ENCODE measurements at regions not wholly inside any gene's neighbourhood (a gene's known extent, or its start where the extent isn't known, plus 50 kb on each side); places are given as distances from the start of the nearest gene placed in this dataset.

DNA sequence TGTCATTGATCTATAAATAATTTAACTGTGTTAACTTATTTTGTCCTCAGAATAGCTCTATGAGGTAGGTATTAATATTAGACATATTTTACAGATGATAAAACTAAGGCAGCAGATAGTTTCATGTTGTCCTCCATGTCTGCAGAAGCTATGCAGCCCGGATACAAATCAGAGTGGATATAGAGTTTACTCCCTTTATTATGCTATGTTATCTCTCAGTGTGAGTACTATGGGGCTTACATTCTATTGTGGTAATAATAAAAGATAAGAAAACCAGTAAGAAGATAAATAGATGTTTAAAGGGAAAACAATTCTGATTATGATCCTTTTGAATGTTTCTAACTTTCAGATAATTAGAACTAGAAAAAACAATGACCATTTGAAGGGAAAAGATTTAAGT is 979.8 kb upstream of the CITED2 start:
- H3K4me3 ChIP-seq (ENCODE audit: low read depth, low read length) = no peak overlapping the region
- DNase-seq (ENCODE audit: low read depth) = no peak
- TF ChIP-seq, protein P1, sequence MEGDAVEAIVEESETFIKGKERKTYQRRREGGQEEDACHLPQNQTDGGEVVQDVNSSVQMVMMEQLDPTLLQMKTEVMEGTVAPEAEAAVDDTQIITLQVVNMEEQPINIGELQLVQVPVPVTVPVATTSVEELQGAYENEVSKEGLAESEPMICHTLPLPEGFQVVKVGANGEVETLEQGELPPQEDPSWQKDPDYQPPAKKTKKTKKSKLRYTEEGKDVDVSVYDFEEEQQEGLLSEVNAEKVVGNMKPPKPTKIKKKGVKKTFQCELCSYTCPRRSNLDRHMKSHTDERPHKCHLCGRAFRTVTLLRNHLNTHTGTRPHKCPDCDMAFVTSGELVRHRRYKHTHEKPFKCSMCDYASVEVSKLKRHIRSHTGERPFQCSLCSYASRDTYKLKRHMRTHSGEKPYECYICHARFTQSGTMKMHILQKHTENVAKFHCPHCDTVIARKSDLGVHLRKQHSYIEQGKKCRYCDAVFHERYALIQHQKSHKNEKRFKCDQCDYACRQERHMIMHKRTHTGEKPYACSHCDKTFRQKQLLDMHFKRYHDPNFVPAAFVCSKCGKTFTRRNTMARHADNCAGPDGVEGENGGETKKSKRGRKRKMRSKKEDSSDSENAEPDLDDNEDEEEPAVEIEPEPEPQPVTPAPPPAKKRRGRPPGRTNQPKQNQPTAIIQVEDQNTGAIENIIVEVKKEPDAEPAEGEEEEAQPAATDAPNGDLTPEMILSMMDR (IDR thresholded peaks at IDR 0.05; ENCODE audit: insufficient read depth, low read length) = no peak

DNA sequence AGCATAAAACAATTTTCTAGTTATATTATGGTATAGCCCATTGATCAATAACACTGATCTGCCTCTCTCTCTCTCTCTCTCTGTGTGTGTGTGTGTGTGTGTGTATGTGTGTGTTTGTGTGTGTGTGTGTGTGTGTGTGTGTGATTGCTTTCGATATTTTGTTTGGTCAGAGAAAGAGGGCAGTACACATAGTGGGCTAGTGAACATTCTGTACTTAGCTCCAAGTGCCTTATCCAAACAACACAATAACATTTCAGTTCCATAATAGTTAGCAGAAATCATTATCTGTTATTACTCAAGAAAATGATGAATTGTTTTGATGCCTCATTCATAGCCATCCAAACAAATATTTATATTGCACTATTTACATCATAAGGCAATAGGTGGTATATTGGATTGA is 979.1 kb upstream of the CITED2 start:
- TF ChIP-seq, protein P1 (IDR thresholded peaks at IDR 0.05; ENCODE audit: insufficient read depth, low read length) = no peak
- no peak for DNase-seq (ENCODE audit: low read depth)
- H3K4me3 ChIP-seq (ENCODE audit: low read depth, low read length) = no peak overlapping the region

DNA sequence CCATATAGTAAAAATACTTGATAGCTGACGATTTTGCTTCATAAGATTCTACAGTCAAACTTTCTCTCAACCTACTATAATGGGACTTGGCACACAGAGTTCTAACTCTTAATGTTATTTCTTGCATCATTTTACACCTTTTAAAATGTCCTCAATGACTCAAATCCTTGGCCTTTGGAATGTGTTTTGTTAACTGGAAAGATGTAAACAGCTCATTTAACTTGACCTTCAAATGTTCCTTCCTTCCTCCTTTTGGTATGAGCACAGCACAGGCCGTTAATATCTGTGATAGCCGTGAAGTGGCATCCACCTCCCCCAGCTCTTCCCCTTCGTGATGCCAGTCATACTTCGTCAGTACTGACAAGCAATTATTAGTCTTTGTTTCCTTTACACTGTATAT is 972.0 kb upstream of the CITED2 start:
- TF ChIP-seq, protein P1 (IDR thresholded peaks at IDR 0.05; ENCODE audit: insufficient read depth, low read length) = no peak
- no peak for DNase-seq (ENCODE audit: low read depth)
- H3K4me3 ChIP-seq (ENCODE audit: low read depth, low read length) = no peak overlapping the region

DNA sequence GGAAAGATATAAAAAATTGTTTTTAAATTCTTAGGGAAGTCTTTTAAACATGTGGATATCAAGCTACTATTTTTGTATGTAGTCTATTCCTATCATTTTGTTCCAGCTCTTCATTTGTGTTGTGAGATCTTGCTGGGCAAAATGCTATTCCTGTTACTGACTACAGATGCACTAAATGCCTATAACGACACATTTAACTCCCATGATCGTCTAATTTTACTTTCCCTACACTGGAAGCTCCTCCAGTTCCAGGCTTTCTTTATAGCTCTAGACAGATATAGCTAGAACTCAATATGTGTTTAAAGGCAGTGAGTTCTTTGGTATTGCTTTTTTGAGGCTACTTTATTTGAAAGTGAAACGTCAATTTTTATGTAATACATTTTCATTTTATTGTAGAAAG is 971.5 kb upstream of the CITED2 start:
- no peak for DNase-seq (ENCODE audit: low read depth)
- TF ChIP-seq, protein P1 (IDR thresholded peaks at IDR 0.05; ENCODE audit: insufficient read depth, low read length) = no peak
- H3K4me3 ChIP-seq (ENCODE audit: low read depth, low read length) = no peak overlapping the region

DNA sequence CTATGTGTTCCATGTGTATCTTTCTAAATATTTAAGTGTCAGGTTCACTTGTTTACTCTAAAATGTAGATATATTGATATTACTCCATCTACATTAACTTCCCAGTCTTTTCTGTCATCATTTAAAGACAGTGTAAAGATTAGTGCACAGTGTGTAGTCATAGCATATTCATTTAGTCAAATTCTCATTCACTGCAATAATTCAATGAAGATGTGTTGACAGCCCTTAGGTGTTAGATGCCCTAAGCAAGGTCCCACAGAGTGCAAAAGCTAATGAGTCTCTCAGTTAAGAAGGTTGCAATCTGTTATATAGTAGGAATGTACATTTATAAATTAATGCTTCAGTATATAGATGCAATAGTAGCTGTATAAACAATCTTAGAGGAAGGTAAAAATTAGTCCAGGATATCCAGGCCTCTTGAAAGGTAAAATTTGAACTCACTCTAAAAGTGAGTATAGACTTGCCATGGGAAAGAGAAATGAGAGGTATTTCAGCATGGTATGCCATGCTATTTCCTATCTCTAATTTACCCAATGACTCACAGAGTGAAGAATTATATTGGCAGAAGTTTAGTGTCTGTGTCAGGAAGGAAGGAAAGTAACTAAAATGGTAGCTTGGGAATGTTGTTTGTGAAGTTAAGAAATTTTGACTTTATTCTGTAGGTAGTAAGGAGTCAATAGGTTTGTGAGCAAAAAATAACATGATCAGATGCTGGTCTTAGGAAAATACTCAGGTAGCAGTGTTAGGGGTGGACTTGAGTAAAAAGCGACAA is 969.9 kb upstream of the CITED2 start:
- H3K4me3 ChIP-seq (ENCODE audit: low read depth, low read length) = no peak overlapping the region
- DNase-seq (ENCODE audit: low read depth) = peak; percentile 71
- TF ChIP-seq, protein P1 (IDR thresholded peaks at IDR 0.05; ENCODE audit: insufficient read depth, low read length) = no peak

DNA sequence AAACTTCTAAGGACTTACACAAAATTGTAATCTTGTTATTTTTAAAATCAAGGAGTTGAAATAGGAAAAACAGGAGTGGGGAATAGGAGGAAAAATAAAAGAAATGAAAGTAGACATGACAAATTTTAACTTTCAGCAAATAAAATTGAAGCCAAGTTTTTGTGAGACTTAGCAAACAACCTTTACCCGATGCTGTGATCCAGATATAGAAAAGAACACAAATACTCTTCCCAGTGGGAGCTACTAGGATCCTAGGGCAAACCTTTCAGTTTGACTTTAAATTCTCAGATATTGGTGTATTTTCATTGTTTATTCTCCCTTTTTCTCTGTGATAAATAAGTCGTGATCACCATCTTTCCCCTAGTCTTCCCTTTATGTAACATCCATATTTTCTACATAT is 968.7 kb upstream of the CITED2 start:
- H3K4me3 ChIP-seq (ENCODE audit: low read depth, low read length) = no peak overlapping the region
- TF ChIP-seq, protein P1 (IDR thresholded peaks at IDR 0.05; ENCODE audit: insufficient read depth, low read length) = no peak
- no peak for DNase-seq (ENCODE audit: low read depth)

DNA sequence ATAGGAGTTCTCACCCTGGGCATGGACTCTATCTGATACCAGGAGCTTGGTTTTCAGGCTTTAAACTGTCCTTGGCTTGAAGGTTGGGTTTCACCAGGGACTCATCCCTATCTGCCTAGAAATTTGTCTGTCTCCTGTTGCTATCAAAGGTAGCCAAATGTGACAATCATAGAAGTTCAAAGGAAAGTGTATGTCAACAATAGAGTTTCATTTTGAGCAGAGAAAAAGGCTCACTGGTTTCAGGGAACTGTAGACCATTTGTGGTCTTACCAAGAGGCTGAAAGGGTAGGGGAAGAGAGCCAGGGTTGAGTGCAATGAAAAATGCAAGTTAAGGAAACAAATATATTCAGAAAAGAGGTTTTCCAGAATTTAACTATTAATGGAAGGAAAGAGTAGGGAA is 966.8 kb upstream of the CITED2 start:
- TF ChIP-seq, protein P1 (IDR thresholded peaks at IDR 0.05; ENCODE audit: insufficient read depth, low read length) = no peak
- H3K4me3 ChIP-seq (ENCODE audit: low read depth, low read length) = no peak overlapping the region
- DNase-seq (ENCODE audit: low read depth) = no peak
